MM.1S (cell line): ENCODE measurements at regions not wholly inside any gene's neighbourhood (a gene's known extent, or its start where the extent isn't known, plus 50 kb on each side); places are given as distances from the start of the nearest gene placed in this dataset.

Source experiments
- DNase-seq: peaks from one replicate; pipeline ENCODE4 v3.0.0-alpha.2; 2015
- H2AFZ ChIP-seq: fragments of 300-600 bp; sonication (generic); 2 replicates; pipeline ENCODE4 v1.6.0; 2016; ENCODE audit warnings: antibody characterized with exemption, low read length
- H3F3A ChIP-seq: fragments of 300-600 bp; sonication (generic); 2 replicates; pipeline ENCODE4 v1.6.1; 2016; ENCODE audit warnings: mild to moderate bottlenecking, antibody characterized with exemption, low read length, moderate library complexity, mixed read lengths; ENCODE audit not compliant: insufficient read depth
- H3K27ac ChIP-seq: fragments of 300-600 bp; sonication (generic); 2 replicates; pipeline ENCODE4 v1.5.1; 2016; ENCODE audit warnings: mild to moderate bottlenecking, low read length
- H3K27me3 ChIP-seq: fragments of 300-600 bp; sonication (generic); replicated peaks from 2 replicates; pipeline ENCODE4 v1.6.0; 2016; ENCODE audit warnings: low read length; ENCODE audit not compliant: insufficient read depth
- H3K36me3 ChIP-seq: fragments of 300-600 bp; sonication (generic); replicated peaks from 2 replicates; pipeline ENCODE4 v1.6.1; 2016; ENCODE audit warnings: mild to moderate bottlenecking, low read length, mixed read lengths; ENCODE audit not compliant: insufficient read depth
- H3K4me1 ChIP-seq: fragments of 300-600 bp; sonication (generic); 2 replicates; pipeline ENCODE4 v1.6.1; 2016; ENCODE audit warnings: low read length, mixed read lengths
- H3K4me2 ChIP-seq: fragments of 300-600 bp; sonication (generic); 2 replicates; pipeline ENCODE4 v1.6.0; 2016; ENCODE audit warnings: low read depth, low read length
- H3K4me3 ChIP-seq: fragments of 300-600 bp; sonication (generic); 2 replicates; pipeline ENCODE4 v1.5.1; 2016; ENCODE audit warnings: low read length, mixed read lengths
- H3K79me2 ChIP-seq: fragments of 300-600 bp; sonication (generic); 2 replicates; pipeline ENCODE4 v1.6.1; 2016; ENCODE audit warnings: mixed run types, low read length, mixed read lengths
- H3K9ac ChIP-seq: fragments of 300-600 bp; sonication (generic); 2 replicates; pipeline ENCODE4 v1.6.1; 2016; ENCODE audit warnings: low read length, mixed read lengths
- H3K9me2 ChIP-seq: fragments of 300-600 bp; sonication (generic); replicated peaks from 2 replicates; pipeline ENCODE4 v1.6.1; 2016; ENCODE audit warnings: mild to moderate bottlenecking, low read length, mixed read lengths; ENCODE audit not compliant: insufficient read depth
- H3K9me3 ChIP-seq: fragments of 300-600 bp; sonication (generic); replicated peaks from 2 replicates; pipeline ENCODE4 v1.6.1; 2016; ENCODE audit warnings: mild to moderate bottlenecking, low read length, mixed read lengths; ENCODE audit not compliant: insufficient read depth
- H4K20me1 ChIP-seq: fragments of 300-600 bp; sonication (generic); 2 replicates; pipeline ENCODE4 v1.6.1; 2016; ENCODE audit warnings: mild to moderate bottlenecking, low read length, moderate library complexity, mixed read lengths; ENCODE audit not compliant: insufficient read depth
- CTCF ChIP-seq: fragments of 300-600 bp; sonication (generic); IDR thresholded peaks from 2 replicates; pipeline ENCODE4 v1.5.1; 2016; ENCODE audit warnings: antibody characterized with exemption, low read length, mixed read lengths
- EZH2 ChIP-seq: fragments of 300-600 bp; sonication (generic); optimal IDR thresholded peaks from 2 replicates; pipeline ENCODE3; 2017; ENCODE audit warnings: low read depth, mild to moderate bottlenecking, antibody characterized with exemption, low read length, mixed read lengths
- EZH2phosphoT487 ChIP-seq: fragments of 300-600 bp; sonication (generic); IDR thresholded peaks from 2 replicates; pipeline ENCODE4 v1.6.1; 2018; ENCODE audit warnings: antibody characterized with exemption, low read length

GRCh38 chr9:82532504-82533180 lies 530.3 kb downstream of the RASEF start:
- TF ChIP-seq CTCF (peak; percentile 36), EZH2 (no peak)

GRCh38 chr9:82535432-82535998 lies 527.4 kb downstream of the RASEF start:
- Histone ChIP-seq H3K27ac (no peak overlapping the region), H3K36me3 (no peaks in the 10 kb centered on the region), H2AFZ (no peak overlapping the region), H3K4me2 (0 out of 2 replicates have a peak overlapping the region, but pooled peaks have one; percentile 8), H3K9me2 (no peaks in the 10 kb centered on the region), H3K4me1 (peaks cover 11% of the 10 kb centered on the region), H3K79me2 (no peaks in the 10 kb centered on the region), H3K4me3 (no peak overlapping the region), H3K27me3 (no peaks in the 10 kb centered on the region), H3F3A (peaks cover 4% of the 10 kb centered on the region; the same call in 1 of the 2 replicates), H3K9ac (no peak overlapping the region), H3K9me3 (no peaks in the 10 kb centered on the region), H4K20me1 (no peaks in the 10 kb centered on the region)
- no peak for TF ChIP-seq CTCF
- no peak for TF ChIP-seq EZH2
- no peak for TF ChIP-seq EZH2phosphoT487
- DNase-seq: peak; percentile 43

More at GRCh38 chr9:82532504-82533180, 530.3 kb downstream of the RASEF start:
- H2AFZ ChIP-seq: no peak overlapping the region
- no peak overlapping the region for H3K4me2 ChIP-seq
- H3K4me1 ChIP-seq: peaks cover 11% of the 10 kb centered on the region
- no peaks in the 10 kb centered on the region for H3K9me3 ChIP-seq
- no peaks in the 10 kb centered on the region for H3K9me2 ChIP-seq
- H4K20me1 ChIP-seq: no peaks in the 10 kb centered on the region
- H3K36me3 ChIP-seq: no peaks in the 10 kb centered on the region
- DNase-seq: no peak
- peaks cover 4% of the 10 kb centered on the region; the same call in 1 of the 2 replicates for H3F3A ChIP-seq
- no peaks in the 10 kb centered on the region for H3K27me3 ChIP-seq
- H3K79me2 ChIP-seq: no peaks in the 10 kb centered on the region
- no peak overlapping the region for H3K27ac ChIP-seq
- no peak overlapping the region for H3K4me3 ChIP-seq
- no peak overlapping the region for H3K9ac ChIP-seq

GRCh38 chr9:82538634-82539033 lies 524.3 kb downstream of the RASEF start:
- Histone ChIP-seq H3K27ac (no peak overlapping the region), H3K9me2 (no peaks in the 10 kb centered on the region), H3K4me2 (no peak overlapping the region), H3K9me3 (no peaks in the 10 kb centered on the region), H4K20me1 (no peaks in the 10 kb centered on the region), H3F3A (peaks cover 4% of the 10 kb centered on the region; the same call in 1 of the 2 replicates), H3K27me3 (no peaks in the 10 kb centered on the region), H3K9ac (no peak overlapping the region), H3K4me3 (no peak overlapping the region), H3K79me2 (no peaks in the 10 kb centered on the region), H3K36me3 (no peaks in the 10 kb centered on the region), H2AFZ (no peak overlapping the region), H3K4me1 (peaks cover 11% of the 10 kb centered on the region)
- no peak for DNase-seq
- TF ChIP-seq EZH2: no peak
- no peak for TF ChIP-seq EZH2phosphoT487
- no peak for TF ChIP-seq CTCF
